PFSK-1 (cell line): ENCODE measurements at regions not wholly inside any gene's neighbourhood (a gene's known extent, or its start where the extent isn't known, plus 50 kb on each side); places are given as distances from the start of the nearest gene placed in this dataset.

Experiments
- POLR2AphosphoS5 ChIP-seq: IDR thresholded peaks from 2 replicates; pipeline ENCODE4 v1.6.1; 2012; ENCODE audit warnings: low read depth, mild to moderate bottlenecking, control low read depth, low read length, moderate library complexity
- REST ChIP-seq, 2 experiments: IDR thresholded peaks; 2 replicates each; pipeline versions ENCODE4 v1.6.1 to v1.8.0; 2011 to 2012; ENCODE audit warnings: low read depth in 2 of 2, low read length in 2 of 2, control low read depth in 1 of 2, inconsistent platforms in 1 of 2, mild to moderate bottlenecking in 1 of 2, moderate library complexity in 1 of 2; ENCODE audit not compliant: insufficient read depth in 1 of 2
- SIN3A ChIP-seq: IDR thresholded peaks from 2 replicates; pipeline ENCODE4 v1.6.1; 2012; ENCODE audit warnings: mild to moderate bottlenecking, low read length, moderate library complexity, borderline replicate concordance; ENCODE audit not compliant: insufficient read depth

- TF ChIP-seq REST (IDR thresholded peaks at IDR 0.05; ENCODE audit: insufficient read depth in 1 of 2, low read depth in 2 of 2, low read length in 2 of 2) (no peak), POLR2AphosphoS5 (no peak), SIN3A (no peak)
Observed at GRCh38 chr10:28942012-28942411, 264.7 kb downstream of the BAMBI start.
